ENCODE measurements at regions not wholly inside any gene's neighbourhood (a gene's known extent, or its start where the extent isn't known, plus 50 kb on each side); places are given as distances from the start of the nearest gene placed in this dataset.

GRCh38 chr9:18190671-18191374, 283.1 kb upstream of the ADAMTSL1 start:
- TF ChIP-seq CTCF (conservative IDR thresholded peaks at IDR 0.05; ENCODE audit: low read depth, low read length): no peak
- no peak overlapping the region for H3K4me3 ChIP-seq (ENCODE audit: low read length)
- DNase-seq (ENCODE audit: low read depth): no peak

GRCh38 chr9:18194316-18194715, 279.6 kb upstream of the ADAMTSL1 start:
- no peak for TF ChIP-seq CTCF (conservative IDR thresholded peaks at IDR 0.05; ENCODE audit: low read depth, low read length)
- no peak overlapping the region for H3K4me3 ChIP-seq (ENCODE audit: low read length)
- DNase-seq (ENCODE audit: low read depth): no peak

- no peak for TF ChIP-seq CTCF (conservative IDR thresholded peaks at IDR 0.05; ENCODE audit: low read depth, low read length)
- DNase-seq (ENCODE audit: low read depth): no peak
- no peak overlapping the region for H3K4me3 ChIP-seq (ENCODE audit: low read length)
Observed at GRCh38 chr9:18195223-18195622, 278.7 kb upstream of the ADAMTSL1 start.

- no peak overlapping the region for H3K4me3 ChIP-seq (ENCODE audit: low read length)
- DNase-seq (ENCODE audit: low read depth): no peak
- TF ChIP-seq CTCF (conservative IDR thresholded peaks at IDR 0.05; ENCODE audit: low read depth, low read length): no peak
Observed at GRCh38 chr9:18202924-18203323, 271.0 kb upstream of the ADAMTSL1 start.

GRCh38 chr9:18207735-18208134, 266.2 kb upstream of the ADAMTSL1 start:
- no peak overlapping the region for H3K4me3 ChIP-seq (ENCODE audit: low read length)
- no peak for TF ChIP-seq CTCF (conservative IDR thresholded peaks at IDR 0.05; ENCODE audit: low read depth, low read length)
- DNase-seq (ENCODE audit: low read depth): no peak

- no peak overlapping the region for H3K4me3 ChIP-seq (ENCODE audit: low read length)
- DNase-seq (ENCODE audit: low read depth): no peak
- peak; percentile 90 for TF ChIP-seq CTCF (conservative IDR thresholded peaks at IDR 0.05; ENCODE audit: low read depth, low read length)
Observed at GRCh38 chr9:18208166-18209059, 265.5 kb upstream of the ADAMTSL1 start.

Data from retinal pigment epithelial cell (primary cell).